ENCODE measurements at regions not wholly inside any gene's neighbourhood (a gene's known extent, or its start where the extent isn't known, plus 50 kb on each side); places are given as distances from the start of the nearest gene placed in this dataset.

DNA sequence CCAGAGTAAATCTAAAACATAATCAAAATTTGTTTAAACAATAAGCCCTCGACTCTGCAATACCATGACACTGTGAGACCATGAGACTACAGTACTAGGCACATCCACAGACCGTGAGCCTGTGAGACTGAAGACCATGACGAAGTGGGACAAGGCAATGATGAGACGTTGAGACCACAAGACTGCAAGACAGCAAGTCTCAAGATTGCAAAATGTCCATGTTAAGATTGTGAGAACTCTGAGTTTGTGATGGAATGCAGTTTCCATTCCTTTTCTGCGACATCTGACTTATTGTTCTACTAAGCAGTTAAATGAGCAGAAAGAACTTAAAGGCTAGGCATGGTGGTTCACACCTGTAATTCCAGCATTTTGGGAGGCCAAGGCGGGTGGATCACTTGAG is 102.1 kb upstream of the PHACTR1 start:
- TF ChIP-seq, protein P1, sequence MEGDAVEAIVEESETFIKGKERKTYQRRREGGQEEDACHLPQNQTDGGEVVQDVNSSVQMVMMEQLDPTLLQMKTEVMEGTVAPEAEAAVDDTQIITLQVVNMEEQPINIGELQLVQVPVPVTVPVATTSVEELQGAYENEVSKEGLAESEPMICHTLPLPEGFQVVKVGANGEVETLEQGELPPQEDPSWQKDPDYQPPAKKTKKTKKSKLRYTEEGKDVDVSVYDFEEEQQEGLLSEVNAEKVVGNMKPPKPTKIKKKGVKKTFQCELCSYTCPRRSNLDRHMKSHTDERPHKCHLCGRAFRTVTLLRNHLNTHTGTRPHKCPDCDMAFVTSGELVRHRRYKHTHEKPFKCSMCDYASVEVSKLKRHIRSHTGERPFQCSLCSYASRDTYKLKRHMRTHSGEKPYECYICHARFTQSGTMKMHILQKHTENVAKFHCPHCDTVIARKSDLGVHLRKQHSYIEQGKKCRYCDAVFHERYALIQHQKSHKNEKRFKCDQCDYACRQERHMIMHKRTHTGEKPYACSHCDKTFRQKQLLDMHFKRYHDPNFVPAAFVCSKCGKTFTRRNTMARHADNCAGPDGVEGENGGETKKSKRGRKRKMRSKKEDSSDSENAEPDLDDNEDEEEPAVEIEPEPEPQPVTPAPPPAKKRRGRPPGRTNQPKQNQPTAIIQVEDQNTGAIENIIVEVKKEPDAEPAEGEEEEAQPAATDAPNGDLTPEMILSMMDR (IDR thresholded peaks at IDR 0.05) = no peak
- TF ChIP-seq POLR2A (IDR thresholded peaks at IDR 0.05) = no peak
- TF ChIP-seq EP300 (IDR thresholded peaks at IDR 0.05) = no peak
- no peak for TF ChIP-seq POLR2AphosphoS5 (IDR thresholded peaks at IDR 0.05)

Measured in suprapubic skin (tissue), 4 donors.